GM23248 (cell line): ENCODE measurements at regions not wholly inside any gene's neighbourhood (a gene's known extent, or its start where the extent isn't known, plus 50 kb on each side); places are given as distances from the start of the nearest gene placed in this dataset.

ENCODE experiments used
- DNase-seq: peaks from one replicate; pipeline ENCODE4 v3.0.0-alpha.2; 2015
- H2AFZ ChIP-seq: fragments of 200-600 bp; sonication (generic); 2 replicates; pipeline ENCODE4 v1.6.1; 2016; ENCODE audit warnings: antibody characterized with exemption
- H3F3A ChIP-seq: fragments of 200-600 bp; sonication (generic); 2 replicates; pipeline ENCODE4 v1.6.1; 2016; ENCODE audit warnings: mild to moderate bottlenecking, antibody characterized with exemption, mixed run types; ENCODE audit not compliant: insufficient read depth
- H3K27ac ChIP-seq: fragments of 200-600 bp; sonication (generic); 2 replicates; pipeline ENCODE4 v1.5.1; 2016; ENCODE audit warnings: mild to moderate bottlenecking
- H3K27me3 ChIP-seq: fragments of 200-600 bp; sonication (generic); replicated peaks from 2 replicates; pipeline ENCODE4 v1.6.1; 2016; ENCODE audit warnings: mild to moderate bottlenecking; ENCODE audit not compliant: insufficient read depth
- H3K36me3 ChIP-seq: fragments of 200-600 bp; sonication (generic); 2 replicates; pipeline ENCODE4 v1.6.1; 2016; ENCODE audit warnings: low read depth, mild to moderate bottlenecking
- H3K4me1 ChIP-seq: fragments of 200-600 bp; sonication (generic); 2 replicates; pipeline ENCODE4 v1.6.1; 2016; ENCODE audit warnings: mild to moderate bottlenecking; ENCODE audit not compliant: insufficient read depth
- H3K4me2 ChIP-seq: fragments of 200-600 bp; sonication (generic); one replicate; pipeline ENCODE4 v1.6.1; 2016; ENCODE audit warnings: mild to moderate bottlenecking; ENCODE audit not compliant: unreplicated experiment
- H3K4me3 ChIP-seq: fragments of 200-600 bp; sonication (generic); 2 replicates; pipeline ENCODE4 v1.5.1; 2016; ENCODE audit warnings: mild to moderate bottlenecking
- H3K79me2 ChIP-seq: fragments of 200-600 bp; sonication (generic); 2 replicates; pipeline ENCODE4 v1.6.1; 2016; ENCODE audit warnings: mild to moderate bottlenecking; ENCODE audit not compliant: insufficient read depth
- H3K9ac ChIP-seq: fragments of 200-600 bp; sonication (generic); 2 replicates; pipeline ENCODE4 v1.6.1; 2016; ENCODE audit warnings: mild to moderate bottlenecking
- H3K9me2 ChIP-seq: fragments of 200-600 bp; sonication (generic); 2 replicates; pipeline ENCODE4 v1.6.1; 2016; ENCODE audit warnings: mixed run types, mild to moderate bottlenecking, moderate library complexity; ENCODE audit not compliant: insufficient read depth
- H3K9me3 ChIP-seq: fragments of 200-600 bp; sonication (generic); one replicate; pipeline ENCODE4 v1.6.1; 2017; ENCODE audit warnings: low read depth
- H4K20me1 ChIP-seq: fragments of 200-600 bp; sonication (generic); 2 replicates; pipeline ENCODE4 v1.6.0; 2016; ENCODE audit not compliant: insufficient read depth
- EZH2 ChIP-seq: fragments of 200-600 bp; sonication (generic); IDR thresholded peaks from 2 replicates; pipeline ENCODE4 v1.6.1; 2018; ENCODE audit warnings: antibody characterized with exemption, mild to moderate bottlenecking; ENCODE audit not compliant: insufficient read depth, poor library complexity, severe bottlenecking
- EZH2phosphoT487 ChIP-seq: fragments of 200-600 bp; sonication (generic); IDR thresholded peaks from 2 replicates; pipeline ENCODE4 v1.6.1; 2018; ENCODE audit warnings: antibody characterized with exemption, moderate library complexity, mild to moderate bottlenecking, low read depth; ENCODE audit not compliant: insufficient read depth
- WGBS, 2 experiments: methylation state at CpG; one replicate each; pipeline ENCODE4 v1.1.6; 2015 to 2017; ENCODE audit warnings: low lambda C conversion rate in 2 of 2, low coverage in 1 of 2; ENCODE audit errors: missing lambda C conversion rate in 2 of 2; 5-methylcytosine and 5-hydroxymethylcytosine counted together
- in situ Hi-C: fragments of 300-500 bp; cut with MboI; formaldehyde crosslinking; loops from 2 replicates; pipeline ENCODE4 v1.15.0; 2020

- H3K9me2 ChIP-seq, result no peaks in the 10 kb centered on the region
- DNase-seq, result peak; percentile 6
- no peaks in the 10 kb centered on the region for H3K79me2 ChIP-seq
- H4K20me1 ChIP-seq, result no peaks in the 10 kb centered on the region
- no peaks in the 10 kb centered on the region for H3K4me1 ChIP-seq
- H3K27ac ChIP-seq, result no peak overlapping the region
- no peaks in the 10 kb centered on the region for H3K27me3 ChIP-seq
- no peaks in the 10 kb centered on the region for H3F3A ChIP-seq
- in situ Hi-C loops, result no loop called here
- no peaks in the 10 kb centered on the region for H3K36me3 ChIP-seq
- no peaks in the 10 kb centered on the region for H3K9me3 ChIP-seq
- H3K4me3 ChIP-seq, result no peak overlapping the region
- no peak overlapping the region for H2AFZ ChIP-seq
- WGBS, 2 experiments, result 58 to 63% methylated on average over 4 of the region's 4 CpGs
- no peak overlapping the region for H3K4me2 ChIP-seq
- TF ChIP-seq EZH2phosphoT487 (no peak), EZH2 (no peak)
- H3K9ac ChIP-seq, result no peak overlapping the region
Measured at GRCh38 chr2:6452702-6453481, 412.8 kb downstream of the CMPK2 start.

- H3K9me3 ChIP-seq, result no peaks in the 10 kb centered on the region
- no peak overlapping the region for H2AFZ ChIP-seq
- H3K79me2 ChIP-seq, result no peaks in the 10 kb centered on the region
- no peak overlapping the region for H3K27ac ChIP-seq
- no peak for DNase-seq
- H3K9me2 ChIP-seq, result no peaks in the 10 kb centered on the region
- H4K20me1 ChIP-seq, result no peaks in the 10 kb centered on the region
- no peak overlapping the region for H3K4me2 ChIP-seq
- WGBS, 2 experiments, result 0 to 2% methylated on average over 1 of the region's 1 CpG
- no peak overlapping the region for H3K4me3 ChIP-seq
- no peaks in the 10 kb centered on the region for H3K4me1 ChIP-seq
- H3K27me3 ChIP-seq, result no peaks in the 10 kb centered on the region
- H3K36me3 ChIP-seq, result no peaks in the 10 kb centered on the region
- in situ Hi-C loops, result no loop called here
- H3F3A ChIP-seq, result no peaks in the 10 kb centered on the region
- TF ChIP-seq EZH2phosphoT487 (no peak), EZH2 (no peak)
- no peak overlapping the region for H3K9ac ChIP-seq
Measured at GRCh38 chr2:6454286-6454990, 411.3 kb downstream of the CMPK2 start.

GRCh38 chr2:6459138-6459537 is 406.6 kb downstream of the CMPK2 start:
- Histone ChIP-seq H3K9me3 (no peaks in the 10 kb centered on the region), H3K4me2 (no peak overlapping the region), H2AFZ (no peak overlapping the region), H3K27ac (no peak overlapping the region), H3K9me2 (no peaks in the 10 kb centered on the region), H3K36me3 (no peaks in the 10 kb centered on the region), H3K4me1 (no peaks in the 10 kb centered on the region), H3K4me3 (no peak overlapping the region), H3K9ac (no peak overlapping the region), H3F3A (no peaks in the 10 kb centered on the region), H3K79me2 (no peaks in the 10 kb centered on the region), H3K27me3 (no peaks in the 10 kb centered on the region), H4K20me1 (no peaks in the 10 kb centered on the region)
- no peak for DNase-seq
- in situ Hi-C loops, result no loop called here
- WGBS, 2 experiments, result 50 to 55% methylated on average over 13 of the region's 13 CpGs
- no peak for TF ChIP-seq EZH2phosphoT487
- no peak for TF ChIP-seq EZH2

GRCh38 chr2:6470518-6470917 is 395.2 kb downstream of the CMPK2 start:
- Histone ChIP-seq H3K9ac (no peak overlapping the region), H3K9me3 (no peaks in the 10 kb centered on the region), H4K20me1 (no peaks in the 10 kb centered on the region), H3K79me2 (no peaks in the 10 kb centered on the region), H3K9me2 (no peaks in the 10 kb centered on the region), H3K27me3 (no peaks in the 10 kb centered on the region), H3F3A (no peaks in the 10 kb centered on the region), H3K36me3 (no peaks in the 10 kb centered on the region), H3K4me1 (no peaks in the 10 kb centered on the region), H3K4me2 (no peak overlapping the region), H2AFZ (no peak overlapping the region), H3K4me3 (no peak overlapping the region), H3K27ac (no peak overlapping the region)
- no peak for TF ChIP-seq EZH2phosphoT487
- TF ChIP-seq EZH2, result no peak
- in situ Hi-C loops, result no loop called here
- DNase-seq, result no peak
- 8% methylated on average over 1 of the region's 1 CpG for WGBS, 2 experiments
